Activated T-cell treated with anti-CD3 and anti-CD28 coated beads for 48 hours (primary cell): ENCODE measurements at regions not wholly inside any gene's neighbourhood (a gene's known extent, or its start where the extent isn't known, plus 50 kb on each side); places are given as distances from the start of the nearest gene placed in this dataset.

ENCODE experiments used
- DNase-seq: peaks from one replicate; pipeline ENCODE4 v3.0.0-alpha.2; 2020; ENCODE audit warnings: low read depth

DNA sequence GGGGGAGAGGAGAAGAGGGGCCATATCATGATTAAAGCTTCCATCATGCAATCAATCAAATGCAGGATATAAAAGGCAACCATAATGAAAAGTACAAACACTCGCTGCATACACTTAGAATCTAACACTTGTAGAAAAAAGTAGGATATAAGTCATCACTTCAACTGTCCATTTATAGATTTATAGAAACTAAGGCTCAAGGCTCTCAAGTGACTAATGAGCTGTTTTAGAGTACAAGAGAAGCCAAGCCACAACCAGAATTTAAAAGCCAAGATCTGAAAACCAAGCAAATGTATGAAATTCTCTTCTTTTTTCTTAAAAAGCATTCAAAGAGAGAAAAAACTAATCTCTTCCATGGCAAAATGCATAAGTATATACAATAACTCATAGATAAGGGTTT lies 160.2 kb upstream of the BLID start:
- DNase-seq, result no peak

DNA sequence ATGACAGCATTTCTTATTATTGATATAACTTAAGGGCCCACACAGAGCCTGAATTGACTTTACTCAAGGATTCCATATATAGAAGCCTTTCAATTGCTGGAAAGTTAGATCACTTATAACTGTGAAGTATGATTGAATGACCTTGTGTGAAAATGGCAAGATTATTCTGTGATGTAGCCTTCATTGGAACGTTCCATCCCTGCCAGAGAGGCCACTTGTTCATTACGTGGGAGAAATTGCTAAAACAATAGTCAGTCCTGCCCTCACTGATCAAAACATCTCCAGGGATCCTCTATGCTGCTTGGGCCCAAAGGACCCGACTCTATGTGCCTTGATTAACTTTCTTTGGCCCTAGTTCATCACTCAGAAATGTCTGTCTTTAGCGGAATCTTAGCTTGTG lies 159.5 kb upstream of the BLID start:
- DNase-seq, result no peak

DNA sequence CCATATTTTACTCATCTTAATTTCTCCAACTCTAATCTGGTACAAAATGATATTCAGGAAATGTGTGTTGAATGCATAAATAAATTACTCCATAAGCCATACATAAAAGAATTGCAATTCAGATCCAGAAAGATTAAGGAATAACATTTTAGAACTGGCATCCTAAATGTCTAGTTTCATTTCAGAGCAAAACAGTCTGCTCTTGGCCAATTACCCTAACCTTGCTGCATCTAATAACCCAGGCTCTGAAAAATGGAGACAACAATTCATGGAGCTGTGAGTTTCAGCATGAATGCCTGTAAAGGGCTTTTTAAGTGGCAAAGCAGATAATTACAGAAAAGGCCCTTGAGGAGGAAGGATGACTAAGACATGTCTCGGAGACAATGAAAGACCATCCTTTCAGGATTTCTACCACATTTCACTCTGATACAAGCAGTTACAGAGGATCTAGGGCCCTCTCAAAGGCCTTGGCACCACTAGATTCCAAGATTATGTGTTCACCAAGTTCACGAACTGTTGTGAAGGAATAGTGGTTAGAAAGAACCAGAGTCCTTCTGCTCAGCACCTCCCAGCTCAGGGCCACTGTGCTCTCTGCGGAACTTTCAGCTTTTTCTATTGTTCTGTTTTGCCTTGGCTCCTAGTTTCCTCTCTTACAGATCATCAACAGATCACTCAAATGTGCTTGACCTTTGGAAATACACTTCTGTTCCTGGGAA lies 157.6 kb upstream of the BLID start:
- DNase-seq, result no peak

DNA sequence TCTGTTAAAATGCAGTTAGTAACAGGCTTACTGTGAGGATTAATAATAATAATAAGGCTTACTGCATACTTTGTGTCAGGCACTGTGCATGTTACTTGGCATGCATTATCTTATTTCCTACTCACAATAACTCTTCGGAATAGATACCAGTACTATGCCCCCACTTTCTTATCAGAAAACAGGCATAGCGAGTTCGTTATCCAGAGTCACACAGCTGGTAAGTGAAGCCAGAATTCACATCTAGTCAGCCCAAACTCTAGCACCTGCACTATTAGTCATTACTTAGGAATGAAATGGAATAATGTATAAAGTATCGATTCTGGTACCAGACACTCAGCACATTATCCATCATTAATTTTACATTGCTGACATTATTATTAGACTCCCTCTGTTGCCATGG lies 155.7 kb upstream of the BLID start:
- no peak for DNase-seq

DNA sequence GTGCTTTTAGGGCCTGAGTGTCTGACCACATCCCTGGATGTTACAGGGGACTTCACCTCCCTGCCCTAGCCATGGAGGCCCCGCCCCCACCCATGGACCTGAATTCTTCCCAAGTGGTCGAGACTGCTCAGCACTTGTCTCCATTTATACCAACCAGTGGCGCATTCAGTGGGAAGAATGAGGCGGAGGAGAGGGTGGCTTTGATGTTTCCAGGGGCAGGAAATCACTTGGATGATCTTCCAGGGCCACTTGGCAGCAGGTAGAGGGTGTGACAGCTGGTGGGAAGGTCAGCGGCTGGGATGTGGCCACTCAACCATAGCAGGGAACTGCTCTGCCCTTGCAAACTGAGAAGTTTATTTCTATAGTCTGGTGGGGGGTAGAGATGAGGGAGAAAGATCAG lies 155.1 kb upstream of the BLID start:
- DNase-seq, result no peak

DNA sequence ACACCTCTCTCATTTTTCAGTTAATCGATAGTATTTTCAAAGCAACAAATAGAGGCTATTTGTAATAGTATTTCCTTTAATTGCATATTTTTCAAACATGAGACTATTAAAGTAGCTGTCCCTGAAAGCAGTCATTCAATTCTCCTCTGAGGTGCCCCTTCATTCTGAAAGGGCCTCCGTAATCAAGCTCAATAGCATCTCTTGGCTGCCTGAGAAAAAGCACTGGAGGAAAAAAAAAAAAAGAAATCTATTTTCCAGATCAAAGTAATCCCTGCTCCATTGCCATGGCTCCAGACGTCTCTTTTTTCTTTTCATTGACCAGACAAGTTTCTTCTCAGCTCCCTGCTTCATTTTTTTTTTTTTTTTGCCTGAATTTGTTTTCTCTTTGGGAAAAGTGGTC lies 154.5 kb upstream of the BLID start:
- DNase-seq, result no peak

DNA sequence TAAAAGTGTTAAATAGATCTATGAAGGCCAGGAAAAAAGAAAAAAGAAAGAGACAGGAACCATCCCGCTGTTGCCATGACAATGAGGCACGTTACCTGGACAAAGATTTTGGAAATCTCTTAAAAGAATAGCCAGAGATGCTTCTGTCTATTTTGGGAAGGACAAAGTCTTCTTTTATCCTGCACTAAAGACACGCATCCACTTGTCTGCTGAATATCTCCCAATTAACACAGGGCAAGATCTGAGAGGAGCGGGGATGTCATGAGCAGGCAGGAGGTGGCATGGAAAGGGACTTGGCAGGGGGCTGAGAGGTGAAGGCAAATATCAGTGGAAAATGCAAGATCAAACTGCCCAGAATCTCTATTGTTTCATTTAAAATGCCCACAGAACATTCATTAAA lies 153.8 kb upstream of the BLID start:
- no peak for DNase-seq

DNA sequence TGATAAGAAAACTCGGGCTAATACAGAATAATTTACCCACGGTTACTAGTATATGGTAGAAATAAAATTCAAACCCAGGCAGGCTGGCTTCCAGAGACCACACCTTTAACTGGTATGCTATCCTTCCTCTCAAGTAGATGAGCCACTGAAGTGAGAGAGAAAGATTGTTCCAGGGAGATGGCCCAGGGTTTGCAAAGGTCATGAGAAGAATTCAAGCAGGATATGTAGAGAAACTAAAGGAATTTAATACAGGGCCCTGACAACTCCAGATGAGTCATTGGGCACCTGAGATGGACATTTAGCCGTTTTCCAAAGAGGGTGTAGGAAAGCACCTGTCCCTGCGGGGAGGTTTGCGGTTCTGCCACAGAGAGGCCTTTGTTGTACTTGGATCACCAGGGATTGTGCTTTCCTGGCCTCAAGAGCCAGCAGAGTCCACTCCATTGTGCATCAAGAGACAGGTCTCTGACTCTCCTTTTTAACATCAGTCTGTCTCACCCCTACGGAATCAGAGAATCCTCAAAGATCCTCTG lies 152.7 kb upstream of the BLID start:
- DNase-seq, result no peak

DNA sequence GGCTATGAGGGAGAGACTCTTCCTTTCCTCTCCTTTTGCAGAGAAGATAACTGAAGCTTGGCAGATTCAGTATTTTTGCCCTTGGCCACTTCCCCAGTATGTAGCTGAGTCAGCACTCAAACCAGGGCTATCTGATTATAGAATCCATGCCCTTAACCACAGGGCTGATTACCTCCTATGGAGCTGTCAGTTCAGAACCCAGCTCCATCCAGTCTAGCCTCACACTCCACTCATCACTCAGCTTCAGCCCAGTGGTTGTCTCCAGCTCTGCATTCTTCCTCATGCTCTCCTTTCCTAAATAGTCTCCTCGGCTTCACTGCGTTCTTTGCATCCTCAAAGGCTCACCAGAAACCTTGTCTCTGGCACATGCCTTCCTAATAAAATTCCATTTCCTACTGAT lies 151.6 kb upstream of the BLID start:
- no peak for DNase-seq

DNA sequence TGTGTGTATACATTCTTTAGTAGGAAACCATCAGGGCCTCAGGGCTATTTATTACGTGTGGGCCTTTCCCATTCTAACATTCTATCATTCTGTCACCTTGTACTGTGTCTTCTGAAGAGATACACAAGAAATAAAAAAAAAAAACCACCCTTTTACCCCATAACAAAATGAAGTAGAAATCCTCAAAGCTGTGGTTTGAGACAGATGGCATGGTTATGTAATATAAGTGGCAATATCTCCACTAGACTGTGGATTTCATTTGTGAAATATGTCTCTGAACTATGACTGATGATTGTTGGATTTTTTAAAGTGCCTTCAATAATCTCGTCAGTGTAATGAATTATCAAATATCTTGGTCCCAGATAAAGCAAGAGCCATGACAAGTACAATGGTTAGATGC lies 150.0 kb upstream of the BLID start:
- DNase-seq, result no peak

DNA sequence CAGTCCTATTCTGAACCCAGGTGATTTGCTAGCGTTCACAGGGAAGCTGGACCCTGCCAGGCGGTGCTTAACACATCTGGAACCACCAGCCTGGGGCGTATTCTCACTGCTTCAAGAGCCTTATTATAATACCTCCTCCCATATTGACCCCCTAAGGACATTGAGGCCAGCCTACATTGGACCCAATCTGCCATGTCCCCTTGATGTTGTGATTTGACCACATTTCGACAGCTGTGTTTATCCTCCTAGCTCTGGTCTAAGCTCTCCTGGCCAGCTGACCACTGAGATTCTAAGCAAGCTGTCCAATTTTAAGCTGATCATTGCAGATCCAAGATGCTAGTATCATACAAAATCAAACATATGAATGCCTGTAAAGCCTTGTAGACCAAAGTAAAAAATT lies 148.1 kb upstream of the BLID start:
- DNase-seq, result no peak

DNA sequence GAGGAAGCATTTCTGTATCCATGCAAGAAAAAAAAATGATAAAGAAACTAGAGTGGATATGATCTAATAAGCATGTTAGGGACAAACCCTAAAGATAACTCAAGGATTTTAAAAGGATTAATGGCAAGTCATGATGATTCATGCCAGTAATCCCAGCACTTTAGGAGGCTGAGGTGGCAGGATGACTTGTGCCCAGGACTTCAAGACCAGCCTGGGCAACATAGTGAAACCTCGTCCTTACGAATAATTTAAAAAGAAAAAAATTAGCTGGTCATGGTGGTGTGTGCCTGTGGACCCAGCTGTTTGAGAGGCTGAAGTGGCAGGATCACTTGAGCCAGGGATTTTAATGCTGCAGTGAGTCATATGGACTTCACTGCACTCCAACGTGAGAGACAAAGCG lies 145.5 kb upstream of the BLID start:
- no peak for DNase-seq

DNA sequence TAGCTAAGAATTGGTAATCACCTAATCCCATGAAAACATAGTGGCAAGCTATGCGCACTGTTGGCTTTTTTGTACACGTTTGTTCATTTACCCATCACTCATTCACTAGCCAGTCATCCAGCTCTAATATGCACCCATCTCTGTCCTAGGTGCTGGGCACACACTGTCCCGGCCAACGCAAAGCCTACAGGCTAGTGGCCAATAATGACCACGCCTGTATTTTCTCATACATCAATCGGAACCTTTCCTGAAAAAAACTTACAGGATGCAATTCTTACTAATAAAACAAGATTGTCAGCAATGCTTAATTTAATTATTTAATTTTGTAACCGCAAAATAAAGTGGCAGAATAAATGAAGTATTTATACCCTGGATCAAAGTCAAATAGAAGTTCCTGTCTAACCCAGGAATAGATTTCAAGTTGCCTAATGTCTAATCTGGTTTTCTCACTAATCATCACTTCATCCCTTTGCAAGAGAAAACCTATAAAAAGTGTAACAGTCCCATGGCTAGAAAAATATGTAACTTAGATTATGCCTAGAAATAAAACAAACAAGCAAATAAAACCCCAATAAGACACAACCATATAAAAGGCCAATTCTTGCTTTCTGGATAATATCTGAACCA lies 143.3 kb upstream of the BLID start:
- DNase-seq, result no peak

DNA sequence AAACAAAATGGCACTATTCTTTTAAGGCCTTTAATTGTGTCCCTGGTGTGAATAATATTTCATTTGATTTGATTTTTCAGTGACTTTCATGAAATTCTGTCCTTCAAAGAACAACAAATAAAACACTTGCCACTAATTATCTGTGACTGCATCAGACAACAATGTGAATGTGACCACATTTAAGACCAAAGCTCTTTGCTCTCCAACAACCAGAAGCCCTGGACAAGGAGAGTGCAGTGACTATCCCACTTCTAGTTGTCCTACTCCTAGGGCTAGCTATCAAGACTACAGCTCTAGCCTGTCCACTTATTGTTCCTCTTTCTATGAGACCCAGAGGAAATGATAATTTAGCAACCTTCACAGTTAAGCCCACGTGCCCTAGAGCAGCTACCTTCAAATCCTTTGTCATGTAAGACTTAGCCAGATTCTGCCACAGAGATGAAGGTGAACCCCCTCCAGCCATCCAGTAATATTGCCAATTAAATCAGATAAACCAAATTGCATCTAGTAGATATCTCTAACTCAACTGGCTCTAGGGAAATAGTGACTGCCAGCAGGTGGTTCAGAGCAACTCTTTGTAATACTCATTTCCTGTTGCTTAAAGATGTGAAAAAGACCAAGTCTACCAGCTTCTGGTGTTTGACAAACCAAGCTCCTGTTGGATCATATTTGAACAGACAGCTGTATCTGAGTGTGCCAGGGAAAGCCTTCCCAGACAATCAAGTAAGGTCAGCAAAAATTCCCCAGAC lies 142.6 kb upstream of the BLID start:
- no peak for DNase-seq

DNA sequence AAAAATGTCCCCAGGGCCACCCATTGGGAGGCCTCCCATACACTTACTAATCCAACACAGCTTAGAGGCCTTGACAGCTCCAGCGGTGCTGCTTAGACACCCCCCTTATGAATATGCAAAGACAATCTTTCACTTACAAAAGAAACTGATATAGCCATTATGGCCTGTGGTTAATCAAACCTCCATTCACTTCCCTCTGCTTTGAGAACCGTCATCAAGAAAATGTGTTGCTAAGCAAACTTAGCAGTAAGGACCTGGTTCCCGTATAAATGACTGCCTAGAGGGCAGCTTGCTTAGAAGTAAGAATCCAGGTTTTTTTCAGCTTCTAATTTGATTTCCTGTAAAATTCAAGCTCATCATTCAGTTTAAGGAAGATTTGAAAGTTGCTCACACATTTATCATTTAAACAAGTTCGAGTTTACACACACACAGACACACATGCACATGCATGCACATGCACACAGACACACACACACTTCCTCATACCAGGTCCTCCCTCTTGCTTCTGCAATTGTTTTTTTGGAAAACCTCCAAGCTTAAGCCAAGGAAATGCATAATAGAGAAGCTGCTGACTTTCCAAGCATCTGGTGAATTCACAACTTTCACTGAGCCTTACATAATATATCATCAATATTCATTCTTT lies 137.7 kb upstream of the BLID start:
- no peak for DNase-seq

DNA sequence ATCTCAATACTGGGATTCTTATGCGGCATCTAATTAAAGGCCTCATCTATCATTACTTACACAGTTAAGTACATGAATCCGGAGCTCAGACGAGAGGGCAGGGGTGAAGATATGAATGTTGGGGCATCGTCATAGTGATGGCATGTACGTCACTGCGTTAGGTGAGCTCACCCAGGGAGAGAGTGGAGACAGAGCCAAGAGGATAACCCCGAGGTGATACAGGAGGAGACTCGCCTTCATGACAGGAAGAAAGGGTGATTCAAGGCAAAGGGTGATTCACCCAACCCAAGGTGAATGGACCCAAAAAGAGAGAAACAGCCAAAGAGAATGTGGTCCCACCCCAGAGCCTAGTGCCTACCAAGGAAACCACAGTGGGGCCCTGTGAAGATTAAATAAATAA lies 132.9 kb upstream of the BLID start:
- DNase-seq, result no peak

DNA sequence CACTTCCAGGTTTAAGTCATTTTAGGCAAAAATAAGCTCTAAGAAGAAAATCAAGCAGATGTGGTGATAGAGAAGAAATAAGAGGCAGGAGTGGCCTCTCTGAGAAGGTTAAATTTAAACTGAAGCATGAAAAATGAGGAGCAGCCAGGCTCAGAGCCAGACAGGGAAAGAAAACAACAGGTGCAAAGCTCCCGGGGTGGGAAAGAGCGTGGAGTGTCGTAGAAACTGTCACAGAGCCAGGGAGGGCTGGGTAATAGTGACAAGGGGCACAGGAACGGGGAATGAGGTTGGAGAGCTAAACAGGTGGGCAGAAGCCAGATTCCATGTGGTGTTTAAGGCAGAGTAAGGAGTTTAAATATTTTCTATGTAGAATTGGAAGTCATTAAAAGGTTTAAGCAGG lies 132.1 kb upstream of the BLID start:
- DNase-seq, result no peak

DNA sequence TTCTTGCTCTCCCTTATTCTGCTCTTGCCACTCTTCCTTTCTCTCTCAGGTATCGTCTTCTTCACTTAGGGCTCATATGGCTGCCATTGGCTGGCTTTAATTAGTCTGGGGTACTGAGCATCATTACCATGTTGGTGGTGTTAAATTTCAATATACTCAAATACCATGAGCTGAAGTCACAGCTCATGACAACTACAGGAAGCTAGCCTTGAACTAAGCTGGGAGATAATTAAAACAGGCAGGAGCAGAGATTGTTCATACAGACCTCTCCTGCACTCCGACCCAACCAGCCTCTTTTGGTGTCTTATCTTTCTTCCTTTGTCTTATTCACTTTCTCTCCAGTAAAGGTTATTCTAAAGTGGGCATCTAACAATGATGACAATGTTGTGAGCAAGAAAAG lies 130.9 kb upstream of the BLID start:
- no peak for DNase-seq

DNA sequence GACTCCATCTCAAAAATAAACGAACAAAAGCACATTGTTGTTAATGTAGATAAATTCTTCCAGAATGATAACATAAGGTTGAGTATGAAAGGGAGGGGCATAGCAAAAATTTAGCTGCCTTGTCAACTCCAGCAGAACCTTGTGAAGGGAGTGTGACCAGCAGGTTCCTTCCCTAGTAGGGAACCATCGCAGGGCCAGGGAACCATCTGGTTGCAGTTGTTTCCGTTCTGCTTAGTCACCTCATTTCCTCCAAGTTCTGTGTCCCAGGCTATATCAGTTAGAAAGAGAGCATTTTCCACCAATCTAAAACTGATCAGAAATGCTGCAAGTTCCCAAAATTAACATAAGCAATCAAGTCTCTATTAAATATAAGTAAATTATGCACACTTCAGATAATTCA lies 126.7 kb upstream of the BLID start:
- no peak for DNase-seq

DNA sequence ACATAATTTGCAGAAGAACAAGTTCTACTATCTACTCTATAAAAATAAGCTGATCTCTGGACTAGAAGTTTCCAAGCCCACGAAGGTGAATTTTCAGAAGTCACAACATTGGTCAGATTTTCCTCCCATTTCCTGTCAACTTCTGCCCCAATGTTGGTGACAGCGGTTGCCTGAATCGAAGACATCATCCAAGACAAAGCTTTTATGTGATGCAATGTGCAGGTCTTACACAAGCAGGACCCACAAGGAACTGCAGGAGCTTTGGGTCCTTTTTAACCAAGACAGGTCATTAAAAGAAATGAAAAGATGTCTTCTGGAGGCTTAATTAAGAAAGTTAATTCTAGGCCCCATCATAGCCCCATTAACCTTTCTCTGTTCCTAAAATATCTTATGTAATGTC lies 125.6 kb upstream of the BLID start:
- no peak for DNase-seq

DNA sequence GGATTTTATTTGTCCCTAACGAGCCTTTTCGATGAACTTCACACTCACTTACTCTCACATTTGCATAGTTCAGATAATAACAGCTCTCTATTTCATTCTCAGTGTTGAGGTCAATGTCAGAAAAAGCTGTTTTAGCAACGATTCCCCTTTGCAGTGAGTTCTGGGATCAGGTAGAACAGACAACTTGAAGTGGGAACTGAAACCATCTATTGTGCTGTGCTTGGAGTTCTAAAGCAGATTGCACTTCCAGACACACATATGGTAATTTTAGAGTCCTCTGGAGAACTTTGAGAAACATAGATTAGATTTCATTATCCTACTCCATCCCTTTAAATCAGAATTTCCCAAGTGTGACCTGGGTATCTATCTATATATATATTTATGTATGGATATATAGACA lies 124.6 kb upstream of the BLID start:
- no peak for DNase-seq

DNA sequence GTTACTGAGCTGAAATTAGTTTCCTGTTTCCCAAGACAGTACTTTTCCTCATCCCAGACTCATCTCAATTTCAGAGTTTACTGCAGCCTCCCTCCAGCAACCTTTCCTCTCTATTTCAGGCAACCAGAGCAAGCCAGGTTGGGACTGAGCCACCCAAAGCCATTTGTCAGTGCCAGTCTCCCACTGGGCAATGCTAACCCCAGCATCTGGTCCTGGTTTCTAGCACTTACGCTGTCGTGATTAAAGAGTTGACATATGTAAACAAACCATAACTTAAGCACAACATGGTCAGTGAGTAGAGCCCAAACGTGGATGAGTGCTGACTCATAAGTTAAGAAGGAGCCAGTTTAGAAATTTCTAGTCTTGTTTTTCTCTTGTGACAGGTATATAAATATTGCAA lies 119.6 kb upstream of the BLID start:
- no peak for DNase-seq

DNA sequence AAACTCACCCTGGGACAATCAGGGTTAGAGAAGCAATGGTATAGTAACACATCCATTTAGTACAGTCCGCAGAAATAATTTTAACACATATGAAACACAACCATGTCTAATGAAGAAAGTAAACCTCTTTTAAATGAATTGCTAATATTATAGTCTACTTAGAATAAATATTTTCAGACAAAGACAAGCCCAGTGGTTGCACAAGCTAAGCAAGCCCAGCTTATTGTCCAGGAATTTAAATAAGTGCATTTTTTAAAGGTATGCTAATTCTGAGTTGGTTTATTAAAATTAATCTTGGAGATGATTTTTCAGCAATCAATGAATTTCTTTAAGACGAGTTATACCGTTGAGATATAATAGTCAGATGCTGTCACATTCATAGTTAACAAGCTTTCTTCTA lies 118.8 kb upstream of the BLID start:
- DNase-seq, result no peak
